SK-N-MC (cell line): ENCODE measurements at regions not wholly inside any gene's neighbourhood (a gene's known extent, or its start where the extent isn't known, plus 50 kb on each side); places are given as distances from the start of the nearest gene placed in this dataset.

Experiments used
- EZH2 ChIP-seq: fragments of 200-600 bp; sonication (generic); IDR thresholded peaks from one replicate; pipeline ENCODE4 v1.6.1; 2017; ENCODE audit warnings: antibody characterized with exemption
- POLR2AphosphoS5 ChIP-seq: IDR thresholded peaks from 2 replicates; pipeline ENCODE4 v1.6.1; 2012; ENCODE audit warnings: mild to moderate bottlenecking, low read depth, low read length, borderline replicate concordance

GRCh38 chr11:106156290-106156937 is 79.0 kb downstream of the AASDHPPT start:
- TF ChIP-seq EZH2: no peak
- TF ChIP-seq POLR2AphosphoS5: no peak
